HFFc6 (cell line): ENCODE measurements at regions not wholly inside any gene's neighbourhood (a gene's known extent, or its start where the extent isn't known, plus 50 kb on each side); places are given as distances from the start of the nearest gene placed in this dataset.

Experiments
- DNase-seq: peaks from one replicate; pipeline ENCODE4 v3.0.0-alpha.2; 2018
- H3K27ac Mint-ChIP-seq: 2 replicates; pipeline ENCODE4 v1.8.0; 2020; ENCODE audit warnings: mild to moderate bottlenecking, mixed read lengths
- H3K27me3 Mint-ChIP-seq: 2 replicates; pipeline ENCODE4 v1.8.0; 2021; ENCODE audit warnings: mild to moderate bottlenecking, moderate library complexity, mixed read lengths; ENCODE audit not compliant: insufficient read depth
- H3K36me3 Mint-ChIP-seq: 2 replicates; pipeline ENCODE4 v1.8.0; 2021; ENCODE audit warnings: low read depth, mixed read lengths
- H3K4me1 Mint-ChIP-seq: 2 replicates; pipeline ENCODE4 v1.8.0; 2020; ENCODE audit warnings: low read depth, mixed read lengths
- H3K4me3 Mint-ChIP-seq: 2 replicates; pipeline ENCODE4 v1.8.0; 2020; ENCODE audit warnings: mild to moderate bottlenecking, moderate library complexity, mixed read lengths
- H3K9me3 Mint-ChIP-seq: 2 replicates; pipeline ENCODE4 v1.8.0; 2020; ENCODE audit warnings: mild to moderate bottlenecking, mixed read lengths
- CTCF ChIP-seq: fragments of 200-600 bp; sonication (generic); IDR thresholded peaks from 2 replicates; pipeline ENCODE4 v1.5.0; 2021; ENCODE audit warnings: antibody characterized with exemption, mild to moderate bottlenecking

- peaks cover 5% of the 10 kb centered on the region; the same call in 1 of the 2 replicates for H3K27me3 Mint-ChIP-seq
- no peaks in the 10 kb centered on the region for H3K36me3 Mint-ChIP-seq
- no peaks in the 10 kb centered on the region for H3K9me3 Mint-ChIP-seq
- no peak overlapping the region for H3K27ac Mint-ChIP-seq
- peaks cover 36% of the 10 kb centered on the region for H3K4me1 Mint-ChIP-seq
- no peak for TF ChIP-seq CTCF
- no peak overlapping the region for H3K4me3 Mint-ChIP-seq
- DNase-seq: no peak
Measured at GRCh38 chr9:16143310-16143709, 590.5 kb downstream of the CCDC171 start.

GRCh38 chr9:16143947-16144890 lies 591.4 kb downstream of the CCDC171 start:
- Mint-ChIP-seq H3K27ac (no peak overlapping the region), H3K4me1 (peaks cover 27% of the 10 kb centered on the region), H3K27me3 (peaks cover 5% of the 10 kb centered on the region; the same call in 1 of the 2 replicates), H3K9me3 (no peaks in the 10 kb centered on the region), H3K4me3 (no peak overlapping the region), H3K36me3 (no peaks in the 10 kb centered on the region)
- TF ChIP-seq CTCF: no peak
- no peak for DNase-seq

GRCh38 chr9:16145196-16145950 lies 592.5 kb downstream of the CCDC171 start:
- Mint-ChIP-seq H3K9me3 (no peaks in the 10 kb centered on the region), H3K27me3 (peaks cover 3% of the 10 kb centered on the region; the same call in 1 of the 2 replicates), H3K4me1 (peaks cover 16% of the 10 kb centered on the region), H3K36me3 (no peaks in the 10 kb centered on the region), H3K4me3 (no peak overlapping the region), H3K27ac (no peak overlapping the region)
- no peak for DNase-seq
- TF ChIP-seq CTCF: no peak

GRCh38 chr9:16147726-16148125 lies 594.9 kb downstream of the CCDC171 start:
- no peak for TF ChIP-seq CTCF
- H3K27me3 Mint-ChIP-seq: peaks cover 6% of the 10 kb centered on the region; the same call in 1 of the 2 replicates
- peaks cover 16% of the 10 kb centered on the region for H3K4me1 Mint-ChIP-seq
- H3K4me3 Mint-ChIP-seq: no peak overlapping the region
- H3K9me3 Mint-ChIP-seq: no peaks in the 10 kb centered on the region
- no peak for DNase-seq
- no peak overlapping the region for H3K27ac Mint-ChIP-seq
- H3K36me3 Mint-ChIP-seq: no peaks in the 10 kb centered on the region

- peaks cover 1% of the 10 kb centered on the region for H3K4me1 Mint-ChIP-seq
Measured at GRCh38 chr9:16150501-16150900, 597.7 kb downstream of the CCDC171 start.

More at GRCh38 chr9:16150501-16150900, 597.7 kb downstream of the CCDC171 start:
- Mint-ChIP-seq H3K36me3 (no peaks in the 10 kb centered on the region), H3K9me3 (no peaks in the 10 kb centered on the region), H3K4me3 (no peak overlapping the region), H3K27me3 (peaks cover 10% of the 10 kb centered on the region; the same call in 1 of the 2 replicates), H3K27ac (no peak overlapping the region)
- no peak for DNase-seq
- TF ChIP-seq CTCF: no peak
